GM11168 (cell line): ENCODE measurements at regions not wholly inside any gene's neighbourhood (a gene's known extent, or its start where the extent isn't known, plus 50 kb on each side); places are given as distances from the start of the nearest gene placed in this dataset.
"Not testable (repeated sequence)": the region's sequence is repeated elsewhere in the genome, so short reads cannot be mapped to it uniquely, and the experiment has no call there.

ENCODE experiments used
- in situ Hi-C: fragments of 300-500 bp; cut with MboI; formaldehyde crosslinking; loops from one replicate; pipeline ENCODE4 v1.12.0; 2022; ENCODE audit warnings: low sequenced_read_pairs; ENCODE audit not compliant: unreplicated experiment

GRCh38 chr11:42390116-42390515, 921.7 kb upstream of the API5 start:
- in situ Hi-C loops: no loop called here

DNA sequence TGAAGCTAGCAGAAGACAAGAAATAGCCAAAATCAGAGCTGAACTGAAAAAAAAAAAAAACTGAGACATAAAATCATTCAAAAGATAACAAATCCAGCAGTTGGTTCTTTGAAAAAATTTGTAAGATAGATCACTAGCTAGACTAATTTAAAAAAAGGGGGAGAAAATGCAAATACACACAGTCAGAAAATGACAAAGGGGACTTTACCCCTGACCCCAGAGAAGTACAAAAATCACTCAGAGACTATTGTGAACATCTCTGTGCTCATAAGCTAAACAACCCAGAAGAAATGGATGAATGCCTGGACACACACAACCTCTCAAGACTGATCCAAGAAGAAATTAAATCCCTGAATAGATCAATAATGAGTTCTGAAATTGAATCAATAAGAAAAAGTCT, 914.3 kb upstream of the API5 start:
- in situ Hi-C loops: no loop called here

DNA sequence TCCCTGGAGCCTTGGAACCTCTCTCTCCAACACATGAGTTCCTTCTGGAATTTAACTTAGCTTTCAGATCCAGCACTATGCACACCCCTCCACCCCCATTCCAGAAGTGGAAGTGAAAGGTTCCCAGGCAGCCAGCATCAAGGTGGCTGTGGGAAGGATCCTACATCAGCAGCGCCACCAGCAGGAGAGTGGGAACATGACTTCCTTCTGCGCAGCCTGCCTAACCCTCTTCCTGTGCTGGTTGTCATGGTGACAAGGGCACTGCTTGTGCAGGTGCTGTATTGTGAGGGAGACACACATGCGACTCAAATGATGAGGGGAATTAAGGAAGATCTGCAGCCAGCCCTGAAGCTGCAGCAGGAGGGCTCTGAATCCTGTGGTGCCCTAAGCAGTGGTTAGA, 904.5 kb upstream of the API5 start:
- in situ Hi-C loops: no loop called here

GRCh38 chr11:42410251-42410955, 901.4 kb upstream of the API5 start:
- in situ Hi-C loops: no loop called here

DNA sequence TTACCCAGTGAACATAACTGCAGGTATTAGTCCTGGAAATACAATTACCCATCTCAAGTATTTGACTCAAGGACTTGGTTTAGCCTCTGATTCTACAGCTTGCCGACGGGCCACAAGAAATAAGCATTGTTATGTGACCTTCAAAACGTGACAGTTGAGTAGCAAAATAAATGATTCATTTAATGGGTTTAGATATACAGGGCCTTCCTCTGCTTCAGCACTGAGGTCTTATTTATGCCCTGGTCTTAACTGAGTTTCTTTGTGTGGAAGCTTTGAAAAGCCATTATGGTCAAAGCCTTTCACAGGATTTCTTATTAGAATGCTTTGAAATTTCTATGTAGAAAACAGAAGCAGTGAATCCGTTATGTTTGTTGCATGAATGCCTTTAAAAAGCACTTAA, 899.2 kb upstream of the API5 start:
- in situ Hi-C loops: no loop called here

GRCh38 chr11:42417691-42418090, 894.1 kb upstream of the API5 start:
- in situ Hi-C loops: no loop called here

DNA sequence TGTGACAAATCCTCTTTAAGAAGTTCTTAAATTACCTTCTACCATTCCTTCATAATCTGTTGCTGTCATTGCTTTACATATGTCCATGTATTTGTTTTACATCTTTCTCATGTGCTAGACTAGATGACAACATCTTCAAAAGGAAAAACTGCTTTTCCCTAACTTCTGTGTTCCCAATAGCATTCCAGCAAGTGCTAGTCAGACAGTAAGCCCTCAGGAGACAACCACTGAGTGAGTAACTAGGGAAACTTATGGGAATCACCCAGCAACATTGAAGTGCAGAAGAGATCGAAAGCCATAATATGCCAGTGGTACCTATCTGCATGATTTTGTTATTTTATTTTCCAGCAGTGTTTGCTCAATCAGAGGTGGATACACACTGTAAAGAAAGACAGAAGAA, 889.7 kb upstream of the API5 start:
- in situ Hi-C loops: no loop called here

DNA sequence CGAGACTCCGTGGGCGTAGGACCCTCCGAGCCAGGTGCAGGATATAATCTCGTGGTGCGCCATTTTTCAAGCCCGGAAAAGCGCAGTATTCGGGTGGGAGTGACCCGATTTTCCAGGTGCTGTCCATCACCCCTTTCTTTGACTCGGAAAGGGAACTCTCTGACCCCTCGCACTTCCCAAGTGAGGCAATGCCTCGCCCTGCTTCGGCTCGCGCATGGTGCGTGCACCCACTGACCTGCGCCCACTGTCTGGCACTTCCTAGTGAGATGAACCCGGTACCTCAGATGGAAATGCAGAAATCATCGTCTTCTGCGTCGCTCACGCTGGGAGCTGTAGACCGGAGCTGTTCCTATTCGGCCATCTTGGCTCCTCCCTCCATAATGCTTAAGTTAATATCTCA, 876.9 kb upstream of the API5 start:
- in situ Hi-C loops: not testable (repeated sequence)

DNA sequence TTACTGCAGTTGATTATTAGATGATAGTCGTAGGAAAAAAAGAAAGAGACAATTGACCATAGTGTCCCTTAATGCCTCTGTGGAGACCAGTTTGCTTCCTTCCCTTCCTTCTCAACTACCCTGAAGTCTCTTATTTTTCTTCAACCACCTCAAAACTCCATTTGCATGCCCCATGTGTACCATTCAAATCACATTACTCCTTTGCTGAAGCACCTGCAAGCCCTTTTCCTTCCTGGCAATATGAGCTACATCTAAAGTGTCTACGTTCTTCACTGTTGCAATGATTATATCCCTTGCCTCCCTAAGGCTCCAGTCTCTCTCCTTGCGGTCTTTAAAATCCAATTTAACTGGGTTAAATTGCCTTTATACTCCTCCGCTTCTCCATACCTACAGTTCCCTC, 867.4 kb upstream of the API5 start:
- in situ Hi-C loops: no loop called here

- in situ Hi-C loops: no loop called here
Observed at GRCh38 chr11:42462558-42463310, 849.1 kb upstream of the API5 start.

DNA sequence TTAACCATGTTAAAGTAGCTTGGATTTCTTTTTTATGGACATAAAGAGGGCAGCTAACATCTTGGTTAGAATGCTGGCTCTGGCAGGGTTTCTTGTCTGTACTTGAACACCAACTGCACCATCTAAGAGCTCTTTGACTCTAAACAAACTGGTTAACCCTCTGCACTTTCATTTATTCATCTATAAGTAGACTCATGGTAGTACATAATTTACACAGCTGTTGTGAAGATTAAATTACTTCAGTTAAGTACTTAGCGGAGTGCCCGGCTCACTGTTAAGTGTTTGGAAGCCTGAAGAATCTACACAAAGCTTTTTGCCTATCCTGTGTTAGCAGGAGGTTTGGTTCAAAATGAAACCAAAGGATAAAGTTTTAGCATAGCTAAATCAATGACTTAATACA, 846.2 kb upstream of the API5 start:
- in situ Hi-C loops: no loop called here

GRCh38 chr11:42473106-42473505, 838.7 kb upstream of the API5 start:
- in situ Hi-C loops: no loop called here

GRCh38 chr11:42482822-42483221, 829.0 kb upstream of the API5 start:
- in situ Hi-C loops: no loop called here

- in situ Hi-C loops: no loop called here
Observed at GRCh38 chr11:42490506-42490905, 821.3 kb upstream of the API5 start.

GRCh38 chr11:42494459-42494858, 817.3 kb upstream of the API5 start:
- in situ Hi-C loops: no loop called here

DNA sequence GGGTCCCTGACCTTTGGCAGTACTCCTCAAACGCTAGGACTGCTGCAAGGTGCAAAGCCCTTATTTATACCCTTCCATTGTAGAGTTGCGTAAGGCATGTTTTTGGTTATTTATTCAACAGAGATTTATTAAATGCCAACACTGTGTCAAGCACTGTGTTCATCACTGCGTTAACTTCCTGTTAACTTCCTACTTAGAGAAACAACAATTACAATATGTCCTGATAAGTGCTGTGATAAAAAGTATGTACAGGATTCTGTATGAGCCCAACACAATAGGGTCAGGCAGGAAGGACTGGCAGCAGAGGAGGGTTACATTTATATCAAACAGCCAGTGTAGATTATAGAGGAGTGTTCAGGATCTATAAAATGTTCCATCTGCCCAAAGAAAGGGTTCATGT, 812.8 kb upstream of the API5 start:
- in situ Hi-C loops: no loop called here

GRCh38 chr11:42502151-42502550, 809.6 kb upstream of the API5 start:
- in situ Hi-C loops: no loop called here

- in situ Hi-C loops: loop anchor here (5.0 kb wide), 1 partner anchor 1060 kb away; no protein-coding TSS in a partner anchor
Observed at GRCh38 chr11:42521994-42522393, 789.8 kb upstream of the API5 start.

DNA sequence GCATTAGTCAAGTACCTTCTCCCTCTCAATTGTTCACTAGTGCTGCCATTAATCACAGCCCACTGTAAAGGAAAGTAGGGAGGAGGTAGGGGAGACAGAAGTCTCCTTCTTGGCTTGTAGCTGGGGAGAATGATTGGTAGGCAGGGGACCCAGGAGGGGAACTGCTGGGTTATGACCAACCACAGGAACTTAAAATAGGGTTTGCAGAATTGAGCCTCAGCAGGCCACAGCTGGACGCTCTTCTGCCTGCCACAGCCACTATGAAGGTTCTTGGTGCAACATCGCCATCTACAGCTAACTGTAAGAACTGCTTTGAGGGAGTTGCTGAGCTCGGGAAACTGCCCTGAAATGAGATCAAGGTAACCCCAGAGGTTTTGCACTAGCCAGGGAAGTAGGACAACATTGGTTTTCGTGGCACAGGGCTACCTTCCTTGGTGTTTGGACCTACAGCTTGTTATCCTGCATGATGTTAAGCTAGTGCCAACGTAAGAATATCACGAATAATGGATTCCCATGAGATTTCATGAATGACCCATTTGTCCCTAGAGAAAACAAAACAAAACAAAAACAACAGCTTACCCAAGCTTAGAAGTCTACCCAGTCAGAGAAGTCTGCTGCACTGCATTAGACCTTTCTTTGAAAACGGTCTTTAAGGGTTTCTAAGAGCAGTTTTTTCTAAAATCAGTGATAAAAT, 787.1 kb upstream of the API5 start:
- in situ Hi-C loops: loop anchor here (5.0 kb wide), 1 partner anchor 1062 kb away; no protein-coding TSS in a partner anchor

DNA sequence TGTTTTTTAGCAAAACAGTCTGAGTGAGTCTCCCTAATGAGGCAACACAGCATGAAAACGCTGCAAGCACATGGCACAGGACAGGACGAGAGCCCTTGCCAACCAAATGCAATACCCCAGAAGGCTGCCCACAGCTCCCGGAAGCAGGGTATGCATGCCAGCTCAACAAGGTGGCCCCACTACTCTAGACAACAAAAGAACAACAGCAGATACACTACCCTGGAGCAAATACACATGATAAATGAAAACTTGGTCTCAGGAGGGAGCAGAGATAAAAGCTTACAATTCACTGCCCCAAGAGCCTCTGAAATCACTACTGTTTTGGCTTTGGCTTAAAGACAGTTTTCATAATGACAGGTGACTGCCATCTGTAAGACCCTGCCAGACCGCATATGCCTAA, 785.4 kb upstream of the API5 start:
- in situ Hi-C loops: no loop called here

GRCh38 chr11:42528471-42528870, 783.3 kb upstream of the API5 start:
- in situ Hi-C loops: no loop called here
